HepG2 (cell line): ENCODE measurements at regions not wholly inside any gene's neighbourhood (a gene's known extent, or its start where the extent isn't known, plus 50 kb on each side); places are given as distances from the start of the nearest gene placed in this dataset.

ENCODE experiments used
- ATAC-seq: fragments of 200-7000 bp; cut with Tn5 transposase; 3 replicates; pipeline ENCODE4 v1.9.1; 2020; ENCODE audit warnings: mild to moderate bottlenecking, moderate library complexity
- BruUV-seq: library from RNA; stranded (reverse); fragments of 400-500 nt; replicated peaks from 2 replicates; lab custom pipeline; 2021; lab: Mats Ljungman, UMichigan
- CTCF ChIA-PET: fragments of 300-600 bp; formaldehyde crosslinking; extraction: SDS; loops from one replicate; lab custom pipeline; 2021; ENCODE audit warnings: low total read pairs, inconsistent platforms, low intra/inter-chr PET ratio; lab: Yijun Ruan, JAX
- POLR2A ChIA-PET: fragments of 350-600 bp; sonication (Branson Sonifier 250); formaldehyde crosslinking; loops from one replicate; lab custom pipeline; 2020; ENCODE audit warnings: antibody characterized with exemption, inconsistent platforms; lab: Yijun Ruan, JAX
- DNase-seq: peaks from one replicate; pipeline ENCODE4 v3.0.0-alpha.2; 2015; ENCODE audit warnings: low spot score
- FAIRE-seq: peaks from 3 replicates; lab custom pipeline; 2011; peaks lifted over from hg19 to GRCh38; lab: Jason Lieb, UNC
- H2AFZ ChIP-seq: one replicate; pipeline ENCODE4 v1.6.1; 2011; ENCODE audit warnings: low read length, inconsistent platforms
- H3K27ac ChIP-seq: fragments of 300-600 bp; 3 replicates; pipeline ENCODE4 v1.8.0; 2011; ENCODE audit warnings: mixed run types, mild to moderate bottlenecking, mixed read lengths, low read length, inconsistent platforms; ENCODE audit not compliant: insufficient read depth; ENCODE audit errors: extremely low read length
- H3K27me3 ChIP-seq, 2 experiments: fragments of 200-600 bp in 1 of 2; 2 replicates in 1 of 2; 3 replicates in 1 of 2; pipeline versions ENCODE4 v1.6.0 to v1.8.0; 2011; ENCODE audit warnings: low read length in 2 of 2, mild to moderate bottlenecking in 2 of 2, moderate library complexity in 2 of 2, inconsistent platforms in 1 of 2; ENCODE audit not compliant: insufficient read depth in 2 of 2, control insufficient read depth in 1 of 2
- H3K36me3 ChIP-seq, 2 experiments: fragments of 200-600 bp in 1 of 2; replicated peaks in 1 of 2; 2 replicates in 1 of 2; 3 replicates in 1 of 2; pipeline versions ENCODE4 v1.5.1 to v1.8.0; 2011; ENCODE audit warnings: low read length in 2 of 2, inconsistent platforms in 1 of 2; ENCODE audit not compliant: insufficient read depth in 2 of 2, control insufficient read depth in 1 of 2
- H3K4me1 ChIP-seq: 2 replicates; pipeline ENCODE4 v1.5.1; 2012; ENCODE audit warnings: low read length, inconsistent platforms; ENCODE audit not compliant: insufficient read depth
- H3K4me2 ChIP-seq: 2 replicates; pipeline ENCODE4 v1.6.0; 2011; ENCODE audit warnings: low read depth, low read length, inconsistent platforms
- H3K4me3 ChIP-seq, 3 experiments: fragments of 200-600 bp in 1 of 3; sonication (generic), shearing (Covaris generic) in 1 of 3; replicated peaks in 1 of 3; 2 replicates each; pipeline ENCODE4 v1.5.1; 2011 to 2016; ENCODE audit warnings: low read length in 3 of 3, inconsistent platforms in 2 of 3, low read depth in 2 of 3, mild to moderate bottlenecking in 2 of 3, control low read depth in 1 of 3, mixed read lengths in 1 of 3; ENCODE audit not compliant: insufficient read depth in 1 of 3
- H3K79me2 ChIP-seq: one replicate; pipeline ENCODE4 v1.6.1; 2011; ENCODE audit warnings: low read length, inconsistent platforms; ENCODE audit not compliant: insufficient read depth
- H3K9ac ChIP-seq: 2 replicates; pipeline ENCODE4 v1.6.0; 2011; ENCODE audit warnings: mild to moderate bottlenecking, low read depth, low read length, inconsistent platforms; ENCODE audit not compliant: insufficient read depth
- H3K9me3 ChIP-seq: 2 replicates; pipeline ENCODE4 v1.5.1; 2012; ENCODE audit warnings: mild to moderate bottlenecking, low read length
- H4K20me1 ChIP-seq: 2 replicates; pipeline ENCODE4 v1.6.0; 2011; ENCODE audit warnings: inconsistent platforms, mild to moderate bottlenecking, low read length, moderate library complexity; ENCODE audit not compliant: insufficient read depth
- CBX5 ChIP-seq: sonication (generic); formaldehyde crosslinking; IDR thresholded peaks from 2 replicates; pipeline ENCODE4 v1.4.0; 2020; ENCODE audit warnings: missing genetic modification reagents, borderline replicate concordance
- HNF1A ChIP-seq, 2 experiments: sonication (generic) in 1 of 2; formaldehyde crosslinking in 1 of 2; IDR thresholded peaks; 2 replicates each; pipeline versions ENCODE4 v1.4.0 to v1.6.1; 2016 to 2020; ENCODE audit warnings: borderline replicate concordance in 1 of 2, low read depth in 1 of 2, mild to moderate bottlenecking in 1 of 2, missing genetic modification reagents in 1 of 2
- MYNN ChIP-seq: sonication (generic); formaldehyde crosslinking; IDR thresholded peaks from 2 replicates; pipeline ENCODE4 v1.4.0; 2020; ENCODE audit warnings: mild to moderate bottlenecking, low read depth, missing genetic modification reagents
- NAIF1 ChIP-seq: sonication (generic); formaldehyde crosslinking; IDR thresholded peaks from 2 replicates; pipeline ENCODE4 v1.5.0; 2020; ENCODE audit warnings: mild to moderate bottlenecking, missing genetic modification reagents, borderline replicate concordance
- NFATC3 ChIP-seq: sonication (generic); formaldehyde crosslinking; IDR thresholded peaks from 2 replicates; pipeline ENCODE4 v1.5.1; 2020; ENCODE audit warnings: mild to moderate bottlenecking, missing genetic modification reagents
- NFYC ChIP-seq: IDR thresholded peaks from 2 replicates; pipeline ENCODE4 v1.6.1; 2016; ENCODE audit warnings: missing genetic modification reagents, missing compliant biosample characterization
- RBFOX2 ChIP-seq: fragments of 200-400 bp; formaldehyde crosslinking; IDR thresholded peaks from 2 replicates; pipeline ENCODE4 v1.6.1; 2017; ENCODE audit warnings: low read depth, mild to moderate bottlenecking, low read length
- SP140L ChIP-seq: sonication (generic); formaldehyde crosslinking; IDR thresholded peaks from 2 replicates; pipeline ENCODE4 v1.4.0; 2020; ENCODE audit warnings: missing genetic modification reagents, borderline replicate concordance
- ZNF709 ChIP-seq: sonication (generic); formaldehyde crosslinking; IDR thresholded peaks from 2 replicates; pipeline ENCODE4 v1.5.0; 2020; ENCODE audit warnings: mild to moderate bottlenecking, missing genetic modification reagents
- WGBS: methylation state at CpG from one replicate; pipeline ENCODE4 v1.1.6; 2017; ENCODE audit warnings: low lambda C conversion rate; 5-methylcytosine and 5-hydroxymethylcytosine counted together
- in situ Hi-C: cut with HindIII; loops from 2 replicates; pipeline ENCODE4 v1.10.0; 2017; ENCODE audit warnings: low pct_unique_long_range_greater_than_20kb; ENCODE audit not compliant: extremely low pct_ligation_motif_present
- intact Hi-C: fragments of 100-400 bp; cut with micrococcal nuclease; formaldehyde crosslinking; loops from one replicate; pipeline ENCODE4 v1.10.0; 2022; ENCODE audit not compliant: unreplicated experiment

DNA sequence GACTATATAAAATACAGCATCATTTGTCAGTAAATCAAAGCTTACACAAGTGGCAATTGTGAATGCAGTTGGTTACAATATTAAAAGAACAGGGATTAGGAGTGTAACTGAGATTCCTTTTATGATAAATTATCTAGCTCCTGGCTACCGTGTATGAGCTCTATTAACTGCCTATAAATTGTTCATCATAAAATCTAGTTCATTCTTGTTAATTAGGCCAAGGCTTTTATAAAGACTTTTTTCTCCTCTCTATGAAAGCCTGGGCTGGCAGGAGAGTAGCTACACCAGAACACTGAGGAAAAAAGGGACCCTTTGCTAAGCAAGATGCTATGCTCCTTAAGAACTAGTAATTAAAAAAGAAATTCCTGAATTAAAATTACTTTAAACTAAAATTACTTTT is 132.4 kb upstream of the MEF2C start (continued):
- TF ChIP-seq NFYC (CRISPR knock-in tag): no peak
- no peak for TF ChIP-seq NAIF1 (CRISPR knock-in tag)
- no peak for TF ChIP-seq ZNF709
- TF ChIP-seq RBFOX2: no peak
- TF ChIP-seq SP140L (CRISPR knock-in tag): no peak
- no peak for TF ChIP-seq MYNN (CRISPR knock-in tag)
- TF ChIP-seq CBX5 (CRISPR knock-in tag): no peak

GRCh38 chr5:89011778-89012711 is 129.1 kb upstream of the MEF2C start:
- intact Hi-C loops (no loop called here), in situ Hi-C loops (no loop called here)
- Histone ChIP-seq H3K9me3 (no peaks in the 10 kb centered on the region), H3K4me2 (no peak overlapping the region), H3K9ac (no peak overlapping the region), H4K20me1 (no peaks in the 10 kb centered on the region), H2AFZ (no peak overlapping the region), H3K4me1 (no peaks in the 10 kb centered on the region), H3K79me2 (no peaks in the 10 kb centered on the region), H3K27me3 (no peaks in the 10 kb centered on the region), H3K27ac (no peak overlapping the region), H3K4me3 (no peak overlapping the region), H3K36me3 (no peaks in the 10 kb centered on the region)
- FAIRE-seq (no peak), ATAC-seq (no peak), DNase-seq (no peak)
- BruUV-seq: no TSS peak
- POLR2A ChIA-PET: no interaction called here
- CTCF ChIA-PET: no interaction called here
- 10% methylated on average over 6 of the region's 6 CpGs for WGBS
- TF ChIP-seq HNF1A (IDR thresholded peaks at IDR 0.05; ENCODE audit: low read depth) (no peak), HNF1A (CRISPR knock-in tag; IDR thresholded peaks at IDR 0.05; ENCODE audit: borderline replicate concordance) (no peak), NFATC3 (no peak)
